ENCODE measurements at regions not wholly inside any gene's neighbourhood (a gene's known extent, or its start where the extent isn't known, plus 50 kb on each side); places are given as distances from the start of the nearest gene placed in this dataset.

- TF ChIP-seq CTCF (IDR thresholded peaks at IDR 0.05) = no peak
- TF ChIP-seq POLR2A (IDR thresholded peaks at IDR 0.05) = peak in 1 of 4 donors; percentile 59
- no peak for TF ChIP-seq EP300 (IDR thresholded peaks at IDR 0.05)
Observed at GRCh38 chr7:101733713-101734475, 83.5 kb upstream of the CUX1 start.
